ENCODE measurements at regions not wholly inside any gene's neighbourhood (a gene's known extent, or its start where the extent isn't known, plus 50 kb on each side); places are given as distances from the start of the nearest gene placed in this dataset.

DNA sequence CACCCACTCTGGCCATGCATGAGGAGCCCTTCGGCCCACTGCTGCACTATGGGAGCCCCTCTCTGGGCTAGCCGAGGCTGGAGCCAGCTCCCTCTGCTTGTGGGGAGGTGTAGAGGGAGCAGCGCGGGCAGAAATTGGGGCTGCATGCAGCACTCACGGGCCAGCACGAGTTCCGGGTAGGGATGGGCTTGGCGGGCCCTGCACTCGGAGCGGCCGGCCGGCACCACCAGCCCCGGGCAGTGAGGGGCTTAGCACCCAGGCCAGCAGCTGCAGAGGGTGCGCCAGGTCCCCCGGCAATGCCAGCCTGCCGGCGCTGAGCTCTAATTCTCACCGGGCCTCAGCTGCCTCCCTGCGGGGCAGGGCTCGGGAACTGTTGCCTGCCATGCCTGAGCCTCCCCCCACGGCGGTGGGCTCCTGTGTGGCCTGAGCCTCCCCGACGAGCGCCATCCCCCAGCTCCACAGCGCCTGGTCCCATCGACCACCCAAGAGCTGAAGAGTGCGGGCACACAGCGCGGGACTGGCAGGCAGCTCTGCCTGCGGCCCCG, 209.0 kb downstream of the LTN1 start:
- no peak for DNase-seq

DNA sequence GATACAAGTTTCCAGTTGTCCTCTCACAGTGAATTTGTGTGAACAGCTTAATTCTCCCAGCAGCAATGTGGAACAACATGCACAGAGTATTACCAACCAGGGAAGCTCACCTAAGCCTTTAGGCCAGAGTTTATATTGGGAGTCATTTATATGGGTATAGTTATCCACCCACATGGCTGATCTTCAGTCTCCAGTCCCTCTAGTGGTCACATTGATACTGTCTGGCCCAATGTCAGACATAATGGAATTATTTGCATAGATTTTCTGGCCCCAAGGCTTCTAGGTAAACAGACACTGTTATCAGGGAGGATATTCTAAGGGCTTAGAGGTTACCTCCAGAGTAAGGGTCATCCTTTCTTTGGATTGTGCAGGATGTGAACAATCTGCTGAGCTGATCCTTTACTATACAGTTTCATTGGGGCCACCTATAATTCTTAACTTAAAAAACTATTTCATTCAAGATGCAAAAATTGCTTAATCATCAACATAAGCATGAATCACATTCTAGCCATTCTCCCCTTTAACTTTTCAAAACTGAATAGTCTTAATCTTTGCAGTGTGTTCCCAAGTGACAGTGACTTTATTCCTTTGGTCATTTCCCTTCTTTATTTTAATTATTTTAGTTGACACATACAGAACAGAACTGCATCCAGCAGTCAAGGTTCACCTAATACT, 210.9 kb downstream of the LTN1 start:
- no peak for DNase-seq

DNA sequence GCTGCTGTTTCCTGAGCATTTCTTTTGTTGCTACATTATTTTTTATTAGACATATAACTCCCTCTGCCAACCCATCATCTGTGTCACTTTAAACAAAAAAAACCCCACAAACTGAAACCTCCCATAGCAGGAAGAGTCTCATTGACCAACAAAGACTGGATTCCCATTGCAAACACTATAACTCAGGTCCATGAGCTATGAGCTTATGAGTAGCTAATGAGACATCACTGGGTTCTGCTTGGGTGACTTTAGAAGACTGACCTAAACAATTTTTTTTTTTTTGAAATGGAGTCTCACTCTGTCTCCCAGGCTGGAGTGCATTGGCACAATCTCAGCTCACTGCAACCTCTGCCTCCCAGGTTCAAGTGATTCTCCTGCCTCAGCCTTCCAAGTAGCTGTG, 212.8 kb downstream of the LTN1 start:
- DNase-seq: no peak

DNA sequence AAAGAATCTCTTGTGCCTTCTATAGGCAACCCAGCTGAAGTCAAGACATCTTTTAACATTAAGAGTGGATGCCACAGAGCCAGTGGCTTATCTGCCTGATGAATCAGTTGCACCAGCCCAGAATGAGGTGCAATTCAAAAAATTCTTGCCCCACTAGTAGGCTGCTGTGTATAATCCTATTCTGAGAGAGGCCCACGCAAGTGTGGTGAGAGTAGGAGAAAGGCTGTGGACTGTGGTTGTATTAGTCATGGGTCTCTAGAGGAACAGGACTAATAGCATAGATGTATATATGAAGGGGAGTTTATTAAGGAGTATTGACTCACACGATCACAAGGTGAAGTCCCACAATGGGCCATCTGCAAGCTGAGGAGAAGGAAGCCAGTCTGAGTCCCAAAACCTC, 216.4 kb downstream of the LTN1 start:
- no peak for DNase-seq

DNA sequence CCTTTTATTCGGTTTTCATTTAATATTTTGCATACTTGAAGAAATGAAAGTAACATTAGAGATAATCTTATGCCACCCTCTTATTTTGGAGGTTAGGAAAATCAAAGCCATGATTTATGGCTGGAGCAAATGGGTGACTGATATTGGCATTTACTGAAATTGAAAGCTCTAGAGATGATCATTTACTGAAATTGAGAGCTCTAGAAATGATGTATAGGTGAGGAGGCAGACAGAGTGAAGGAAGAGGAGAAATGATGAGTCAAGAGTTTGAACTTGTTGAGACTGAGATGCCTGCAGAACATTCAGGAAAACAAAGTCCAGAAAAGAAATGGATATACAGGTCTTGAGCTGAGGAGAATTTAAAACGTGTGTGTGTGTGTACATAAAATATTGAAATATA, 217.6 kb downstream of the LTN1 start:
- no peak for DNase-seq

DNA sequence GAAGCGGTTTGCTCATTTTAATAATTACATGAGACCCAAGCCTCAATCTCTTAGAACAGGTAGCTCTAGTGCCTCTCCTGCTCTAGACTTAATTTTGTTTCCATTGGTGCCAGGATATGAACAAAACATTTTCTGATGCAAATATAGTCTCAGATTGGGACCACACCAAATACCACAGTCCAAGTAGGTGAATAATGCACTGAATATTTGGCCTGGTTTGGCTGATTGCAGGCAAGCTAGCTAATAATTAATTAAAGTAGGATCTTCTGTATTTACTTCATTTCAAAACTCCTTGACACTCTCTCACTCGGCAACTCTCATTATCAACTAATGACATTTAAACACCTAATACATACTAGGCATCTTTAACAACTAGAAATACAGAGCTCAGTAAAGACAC, 219.6 kb downstream of the LTN1 start:
- no peak for DNase-seq

DNA sequence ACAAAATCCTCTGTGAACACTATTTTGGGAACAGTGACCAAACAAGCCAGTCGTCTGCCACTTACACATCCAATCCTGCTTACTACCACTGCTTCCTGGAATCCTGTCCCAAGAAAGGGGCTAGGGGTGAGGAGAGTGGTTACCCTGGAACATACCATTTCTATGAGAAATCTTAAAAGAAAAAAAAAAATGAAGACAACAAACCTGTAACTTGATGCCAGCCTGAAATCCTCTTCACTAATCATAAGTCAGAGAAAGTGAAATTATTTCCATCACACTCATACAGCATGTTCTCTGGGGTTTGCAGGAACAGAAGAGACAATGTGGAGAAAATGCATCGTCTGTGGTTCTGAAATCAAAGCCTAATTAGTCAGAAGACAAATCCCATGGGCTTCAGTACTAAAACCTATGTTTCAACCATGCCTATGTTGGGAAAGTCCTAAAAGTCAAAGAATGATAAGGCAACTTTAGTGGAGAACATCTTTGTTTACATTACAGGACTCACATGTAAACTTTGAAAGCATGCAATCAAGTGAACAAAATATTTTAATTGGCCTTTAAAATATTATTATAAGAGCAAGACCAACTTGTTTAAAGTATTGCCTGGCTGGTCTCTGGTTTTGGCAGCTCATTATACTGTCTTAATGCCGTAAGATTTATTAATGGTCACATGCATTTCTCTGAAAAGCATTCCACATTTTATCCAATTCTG, 220.7 kb downstream of the LTN1 start:
- no peak for DNase-seq

DNA sequence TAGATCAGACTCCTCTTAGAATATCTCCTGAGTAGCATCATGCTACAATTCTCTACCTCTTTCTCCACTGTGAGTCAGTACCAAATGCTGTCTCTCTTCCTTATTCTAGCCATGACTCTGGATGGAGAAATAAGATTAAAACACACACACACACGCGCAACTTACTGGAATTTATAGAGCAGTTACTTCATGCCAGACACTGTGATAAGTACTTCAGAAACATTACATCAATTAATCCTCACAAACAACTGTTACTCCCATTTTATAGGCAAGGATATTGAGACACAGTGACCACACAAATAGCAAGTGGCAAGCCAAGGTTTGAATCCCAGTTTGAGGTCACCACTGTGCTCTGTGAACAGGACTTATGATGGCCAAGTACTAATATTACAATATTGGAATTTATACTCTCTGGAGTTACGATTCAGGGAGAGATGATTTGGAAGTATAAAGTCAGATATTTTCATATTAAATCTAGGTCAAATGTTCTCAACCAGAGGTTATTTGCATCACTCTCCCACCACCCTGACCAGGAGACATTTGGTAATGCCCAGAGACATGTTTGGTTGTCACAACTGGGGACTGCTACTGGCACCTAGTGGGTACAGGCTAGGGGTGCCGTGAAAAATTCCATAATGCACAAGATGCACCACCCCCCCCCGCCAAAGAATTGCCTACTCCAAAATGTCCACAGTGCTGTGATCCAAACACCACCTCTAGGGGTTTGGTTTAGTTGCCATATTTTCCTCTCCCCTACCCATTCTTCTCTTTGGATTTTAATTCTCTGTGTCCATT, 221.6 kb downstream of the LTN1 start:
- no peak for DNase-seq

DNA sequence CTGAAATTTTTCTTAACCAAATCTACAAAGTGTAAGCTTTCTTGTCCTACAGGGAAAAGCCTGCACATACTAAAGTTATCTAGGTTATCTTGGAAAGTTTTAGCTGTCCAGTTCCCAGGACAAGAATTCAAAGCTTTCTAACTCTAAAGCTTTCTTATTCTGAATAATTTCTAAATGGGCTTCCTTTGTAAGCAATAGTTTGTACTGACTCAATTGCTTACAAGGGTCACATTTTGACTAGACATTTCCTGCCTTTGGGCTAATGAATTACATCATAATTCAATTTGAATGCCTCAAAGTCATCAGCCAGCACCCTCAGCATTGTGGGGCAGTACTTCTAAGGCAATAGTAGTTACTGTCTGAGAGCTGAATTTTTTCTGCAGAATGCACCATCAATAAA, 223.0 kb downstream of the LTN1 start:
- no peak for DNase-seq

DNA sequence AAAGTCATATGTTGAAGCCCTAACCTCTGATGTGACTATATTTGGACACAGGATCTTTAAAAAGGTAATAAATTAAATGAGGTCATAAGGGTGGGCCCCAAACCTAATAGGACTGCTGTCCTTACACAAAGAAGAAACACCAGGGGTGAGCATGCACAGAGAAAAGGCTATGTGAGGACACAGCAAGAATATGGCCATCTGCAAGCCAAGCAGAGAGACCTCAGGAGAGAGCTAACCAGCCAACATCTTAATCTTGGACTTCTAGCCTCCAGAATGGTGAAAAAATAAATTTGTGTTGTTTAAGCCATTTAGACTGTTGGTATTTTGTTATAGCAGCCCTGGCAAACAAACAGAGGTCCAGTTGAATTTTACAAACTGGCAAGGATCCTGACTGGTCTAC, 223.9 kb downstream of the LTN1 start:
- no peak for DNase-seq

DNA sequence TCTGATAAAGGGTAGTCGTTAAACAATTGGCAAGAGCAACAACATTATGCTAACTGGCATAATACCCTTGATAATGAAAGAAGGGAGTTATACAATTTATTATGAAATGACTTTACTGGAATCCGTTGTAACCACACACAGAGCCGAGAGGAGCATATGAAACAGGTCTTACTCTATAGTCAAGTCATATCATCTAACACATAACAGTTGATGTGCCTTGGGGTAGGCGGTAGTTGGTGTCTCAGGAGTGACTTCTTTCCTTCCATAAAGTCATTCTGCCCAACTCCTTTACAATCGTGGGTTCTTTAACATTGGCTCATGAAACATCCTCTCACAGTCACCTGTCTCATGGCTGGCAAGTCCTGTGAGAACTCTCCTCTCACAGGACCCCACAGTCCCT, 225.2 kb downstream of the LTN1 start:
- DNase-seq: no peak

DNA sequence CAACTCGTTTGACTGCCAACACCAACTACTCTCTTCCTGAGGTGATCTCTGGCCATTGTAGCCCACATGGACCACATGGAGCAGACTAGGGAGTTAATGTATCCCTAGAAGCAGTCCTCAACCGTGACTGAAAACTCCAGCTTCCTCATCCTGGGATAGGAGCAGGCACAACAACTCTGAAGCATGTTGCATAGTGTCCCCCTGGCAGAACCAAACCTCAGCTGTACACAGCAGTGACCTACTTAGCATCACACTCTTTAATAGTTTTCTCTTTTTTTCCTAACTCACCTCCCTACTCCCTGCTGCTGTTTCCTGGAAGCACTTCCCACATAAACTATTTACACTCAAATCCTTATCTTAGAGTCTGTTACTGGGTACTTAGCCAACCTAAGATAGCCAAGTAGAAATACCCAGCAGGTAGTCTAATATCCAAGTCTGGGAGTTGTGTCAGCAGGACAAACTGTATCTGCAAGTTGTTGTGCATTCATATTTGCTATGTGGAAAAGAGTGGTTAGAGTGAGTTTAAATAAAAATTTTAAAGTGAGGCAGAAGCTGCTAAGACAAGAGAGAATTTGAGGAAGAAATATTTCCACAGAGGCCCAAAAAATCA, 228.8 kb downstream of the LTN1 start:
- no peak for DNase-seq

DNA sequence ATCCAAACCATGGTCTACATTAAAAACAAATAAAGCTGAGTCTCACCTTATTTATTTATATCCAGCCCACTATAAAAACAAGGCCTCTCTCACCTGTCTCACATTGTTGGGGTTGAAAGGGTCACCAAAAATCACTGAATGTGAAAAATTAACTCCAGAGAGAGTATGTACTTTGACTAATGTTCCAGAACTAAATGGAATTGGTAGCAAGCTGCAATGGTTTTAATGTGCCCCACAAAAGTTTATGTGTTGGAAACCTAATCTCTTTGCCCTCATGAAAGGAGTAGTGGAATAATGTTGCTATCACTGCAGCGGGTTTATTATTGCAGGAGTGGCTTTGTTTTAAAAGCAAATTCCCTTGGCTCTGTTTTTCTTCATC, 230.3 kb downstream of the LTN1 start:
- DNase-seq: no peak

DNA sequence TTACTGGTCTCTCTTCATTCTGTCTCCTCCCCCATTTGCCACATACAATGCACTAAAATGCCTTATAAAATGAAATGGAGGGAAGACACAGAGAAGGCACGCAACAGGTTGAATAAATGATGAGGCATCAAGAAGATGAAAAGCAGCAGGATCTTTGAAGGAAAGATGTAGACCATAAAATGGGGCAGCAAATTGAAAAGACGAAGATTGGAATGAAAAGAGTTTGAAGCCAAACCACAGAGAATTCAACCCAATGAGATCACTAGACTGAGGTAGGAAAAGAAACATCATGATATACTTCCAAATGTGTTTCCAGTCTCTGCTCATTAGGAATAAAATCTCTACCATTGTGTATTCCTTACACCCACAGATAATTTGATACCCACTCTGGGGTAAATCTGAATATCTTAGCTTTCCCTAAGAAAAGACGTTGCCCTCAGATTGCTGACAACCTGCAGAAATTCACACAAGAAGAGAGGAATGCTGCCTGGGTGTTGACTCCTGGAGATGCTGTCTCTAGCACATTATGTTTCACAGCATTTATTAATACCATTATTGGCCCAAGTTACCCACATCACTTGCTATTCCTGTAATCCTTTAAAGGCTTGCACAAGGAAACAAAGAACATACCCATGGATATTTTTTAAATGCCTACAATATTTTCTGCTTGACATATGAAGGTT, 230.9 kb downstream of the LTN1 start:
- DNase-seq: no peak

DNA sequence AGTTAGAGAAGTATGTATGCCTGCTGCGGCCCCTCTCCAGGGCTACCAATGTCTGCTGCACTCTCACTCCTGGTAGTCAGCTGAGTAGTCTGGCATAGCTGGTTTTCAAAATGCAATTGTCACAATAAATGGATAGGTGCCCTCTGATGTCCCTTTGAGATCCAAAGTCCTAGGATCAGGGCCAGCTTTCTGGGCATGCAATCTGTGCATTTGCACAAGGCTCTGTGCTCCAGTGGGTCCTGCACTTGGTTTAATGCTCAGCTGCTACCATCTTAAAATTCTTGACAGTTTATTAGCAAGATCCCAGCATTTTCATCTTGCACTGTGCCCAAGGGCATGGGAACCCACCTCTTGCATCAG, 233.8 kb downstream of the LTN1 start:
- no peak for DNase-seq

DNA sequence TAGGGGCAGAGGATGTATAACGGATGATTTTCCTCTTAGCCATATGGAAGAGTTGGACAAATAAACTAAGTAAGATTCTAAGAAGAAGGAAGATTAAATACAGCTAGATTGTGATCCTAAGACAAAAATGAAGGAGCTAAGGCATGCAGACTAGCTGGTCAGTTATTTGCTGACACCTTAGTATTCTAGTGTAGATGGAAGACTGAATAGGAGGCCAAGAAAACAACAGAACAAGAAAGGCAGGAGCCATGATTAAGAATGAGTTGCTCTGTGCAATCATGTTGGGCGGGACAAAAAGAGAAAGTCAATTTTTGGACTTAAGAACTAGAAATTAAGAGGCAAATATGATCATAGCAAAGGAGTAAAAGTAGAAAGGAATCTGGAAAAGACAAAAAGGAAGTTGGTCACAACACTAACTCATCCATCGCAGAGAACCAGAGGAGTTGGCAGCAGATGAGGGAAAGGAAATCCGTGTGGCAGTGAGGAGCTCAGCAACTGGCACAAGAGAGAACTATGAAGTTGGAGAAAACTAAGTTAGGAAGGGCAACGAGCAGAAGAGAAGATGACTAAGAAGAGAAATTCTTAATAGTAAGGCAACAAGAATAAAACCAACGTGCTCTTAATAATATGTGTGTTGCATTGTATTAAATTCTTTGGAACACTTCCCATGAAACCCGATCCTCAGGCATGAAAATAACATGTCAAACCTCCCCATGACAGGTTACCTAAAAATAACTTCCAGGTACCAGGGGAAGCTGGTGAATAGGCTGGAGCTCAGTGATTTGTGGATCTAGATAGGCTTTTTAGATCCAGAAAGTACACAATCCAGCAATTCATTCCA, 234.4 kb downstream of the LTN1 start:
- DNase-seq: no peak

DNA sequence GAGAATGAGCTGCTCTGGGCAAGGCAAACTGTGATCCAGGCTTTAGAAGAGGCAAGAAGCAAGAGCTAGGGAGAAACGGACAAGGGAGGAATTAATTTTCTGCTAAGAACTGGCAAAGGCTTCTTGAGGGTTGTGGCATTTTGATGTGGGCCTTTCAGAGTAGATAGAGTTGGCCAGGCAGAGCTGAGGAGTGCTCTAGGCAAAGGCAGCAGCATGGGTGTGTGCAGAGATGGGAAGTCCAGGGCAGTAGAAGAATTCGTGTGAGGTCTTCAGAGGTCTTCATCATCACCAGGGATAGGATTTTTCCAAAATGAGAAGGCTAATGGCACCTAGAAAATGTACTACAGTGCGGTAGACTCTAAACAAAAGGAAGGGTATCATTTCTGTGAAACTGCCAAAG, 237.8 kb downstream of the LTN1 start:
- DNase-seq: no peak

DNA sequence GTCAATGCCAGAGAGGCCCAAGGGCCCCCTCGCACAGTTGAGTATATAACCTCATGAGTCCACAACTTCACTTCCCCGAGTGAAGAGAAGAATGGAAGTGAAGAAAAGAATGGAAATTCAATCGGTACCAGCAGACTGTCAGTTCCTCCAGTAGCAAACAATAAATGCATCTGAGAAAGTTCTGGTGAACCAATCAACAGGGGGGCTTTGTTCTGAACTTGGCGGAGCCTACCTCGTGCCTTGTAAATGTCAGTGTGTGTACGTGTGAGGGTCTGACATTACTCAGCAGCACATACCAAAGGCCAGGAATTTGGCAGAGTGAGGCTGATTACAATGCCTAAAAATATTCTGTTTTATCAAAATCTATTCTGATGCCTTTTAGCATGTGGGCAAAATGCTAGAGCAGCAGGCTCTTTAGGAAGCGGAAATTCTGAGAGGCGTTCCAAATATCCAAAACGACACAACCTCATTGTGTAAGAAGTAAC, 238.5 kb downstream of the LTN1 start:
- DNase-seq: no peak

DNA sequence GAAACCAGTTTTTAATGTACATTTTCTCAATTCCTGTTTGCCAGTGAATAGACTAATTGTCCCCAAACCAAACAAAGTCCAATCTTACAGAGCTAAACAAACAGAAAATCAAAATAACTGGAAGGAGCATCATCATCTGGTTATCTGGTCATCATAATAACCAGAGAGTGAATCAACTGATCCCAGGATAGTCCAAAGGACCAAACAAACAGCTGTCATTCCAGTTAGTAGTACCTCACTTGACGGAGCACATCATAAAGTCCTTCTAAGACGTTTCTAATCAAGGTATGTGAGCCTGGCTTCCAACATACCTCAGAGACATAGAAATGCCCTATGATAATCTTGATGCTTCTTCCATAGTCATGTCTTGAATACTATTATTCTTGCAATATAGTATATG, 240.5 kb downstream of the LTN1 start:
- DNase-seq: no peak

DNA sequence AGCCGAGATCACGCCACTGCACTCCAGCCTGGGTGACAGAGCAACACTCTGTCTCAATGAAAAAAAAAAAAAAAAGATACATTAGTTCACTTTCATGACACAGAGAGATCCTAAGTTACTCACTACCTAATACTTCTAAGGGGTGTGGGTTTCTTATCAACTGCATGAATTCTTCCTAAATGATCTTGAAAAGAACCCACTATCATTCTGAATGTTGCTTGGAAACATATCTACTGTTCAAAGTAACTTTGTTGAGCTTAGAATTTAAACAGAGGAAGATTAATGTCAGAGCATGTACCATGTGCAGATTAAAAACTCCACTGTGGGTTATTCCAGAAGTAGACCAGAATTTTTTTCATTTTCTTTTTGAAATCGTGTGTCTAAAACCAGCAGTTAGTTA, 241.5 kb downstream of the LTN1 start:
- DNase-seq: no peak

DNA sequence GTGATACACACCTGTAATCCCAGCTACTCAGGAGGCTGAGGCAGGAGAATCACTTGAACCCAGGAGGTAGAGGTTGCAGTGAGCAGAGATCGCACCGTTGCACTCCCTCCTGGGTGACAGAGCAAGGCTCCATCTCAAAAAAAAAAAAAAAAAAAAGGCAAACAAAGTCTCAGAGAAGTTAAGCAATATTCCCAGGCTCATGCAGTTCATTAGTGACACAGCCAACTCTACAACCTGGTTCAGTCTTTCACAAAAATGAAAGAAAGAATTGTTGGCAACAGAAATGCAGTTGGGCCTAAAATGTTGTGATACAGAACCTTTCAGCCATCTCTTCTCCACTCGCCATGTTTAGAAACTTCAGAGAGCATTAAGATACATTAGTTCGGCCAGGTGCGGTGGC, 242.1 kb downstream of the LTN1 start:
- no peak for DNase-seq

DNA sequence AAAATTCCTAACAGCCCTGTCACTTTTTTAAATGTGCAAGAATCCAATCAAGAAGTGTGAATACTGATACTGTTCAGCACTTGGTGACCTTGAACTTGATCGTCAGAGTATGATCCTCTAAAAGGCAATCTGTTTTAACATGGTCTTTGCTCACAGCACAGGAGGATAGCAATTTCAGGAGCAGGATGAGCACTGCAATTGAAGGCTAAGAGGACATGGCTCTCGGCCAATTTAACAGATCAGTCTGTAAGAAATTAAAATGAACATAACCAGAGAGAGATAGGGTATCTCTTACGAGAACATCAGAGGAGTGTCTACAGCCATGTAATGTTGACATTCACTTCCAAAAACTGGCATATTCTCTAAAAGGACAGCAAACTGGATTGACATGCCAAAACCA, 243.1 kb downstream of the LTN1 start:
- no peak for DNase-seq
